ENCODE measurements at regions not wholly inside any gene's neighbourhood (a gene's known extent, or its start where the extent isn't known, plus 50 kb on each side); places are given as distances from the start of the nearest gene placed in this dataset.

DNA sequence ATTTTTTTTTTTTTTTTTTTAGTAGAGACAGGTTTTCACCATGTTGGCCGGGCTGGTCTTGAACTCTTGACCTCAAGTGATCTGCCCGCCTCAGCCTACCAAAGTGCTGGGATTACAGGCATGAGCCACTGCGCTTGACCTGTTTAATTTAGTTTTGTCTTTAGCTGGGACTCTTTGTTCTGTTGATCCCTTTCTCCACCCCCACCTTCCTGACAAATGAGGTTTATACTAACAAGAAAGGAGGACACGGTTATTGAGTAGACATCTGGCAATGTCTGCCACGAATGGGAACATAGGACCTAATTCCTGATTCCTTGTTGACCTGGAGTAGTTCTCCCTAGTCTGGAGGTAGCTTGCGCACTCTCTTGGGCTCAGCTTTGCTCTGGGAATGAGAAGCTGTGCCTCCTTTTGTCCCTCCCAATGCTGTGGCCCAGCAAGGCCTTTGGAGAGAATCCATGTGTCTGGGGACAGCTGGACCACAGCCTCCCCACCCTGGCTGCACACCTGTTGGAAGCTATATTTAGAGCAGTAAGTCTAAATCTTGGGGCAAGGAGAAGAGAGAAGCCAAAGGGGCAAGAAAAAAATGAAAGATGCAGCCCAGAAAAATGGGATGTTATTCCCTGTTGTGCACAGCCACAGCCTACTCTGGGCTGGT lies 53.2 kb upstream of the ADPGK start:
- no peak for DNase-seq (ENCODE audit: low read depth, low spot score)

DNA sequence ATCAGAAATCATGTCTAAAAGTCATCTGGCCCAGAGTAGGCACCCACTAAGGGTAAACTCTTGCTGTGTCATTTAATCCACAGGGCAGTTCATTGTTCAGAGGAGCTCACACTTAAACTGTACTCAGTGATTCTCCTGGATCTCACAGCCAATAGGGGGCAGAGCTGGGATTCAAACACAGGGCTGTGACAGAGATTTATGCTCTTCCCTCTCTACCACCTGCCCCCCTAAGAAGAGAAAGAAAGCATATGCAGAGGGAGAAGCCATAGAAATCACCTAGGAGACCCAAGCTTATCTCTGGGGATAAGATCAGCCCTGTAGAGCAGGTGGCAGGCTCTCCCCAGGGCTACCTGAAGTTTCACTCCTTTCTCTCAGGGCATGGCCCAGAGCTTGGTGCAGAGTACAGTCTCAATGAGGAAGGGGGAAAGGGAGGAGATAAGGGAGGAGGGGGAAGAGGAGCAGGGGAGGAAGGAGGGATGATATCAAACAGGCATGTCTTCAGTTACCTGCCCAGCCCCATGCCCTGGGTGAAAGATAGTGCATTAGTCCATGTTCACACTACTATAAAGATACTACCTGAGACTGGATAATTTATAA lies 51.8 kb upstream of the ADPGK start:
- no peak for DNase-seq (ENCODE audit: low read depth, low spot score)

DNA sequence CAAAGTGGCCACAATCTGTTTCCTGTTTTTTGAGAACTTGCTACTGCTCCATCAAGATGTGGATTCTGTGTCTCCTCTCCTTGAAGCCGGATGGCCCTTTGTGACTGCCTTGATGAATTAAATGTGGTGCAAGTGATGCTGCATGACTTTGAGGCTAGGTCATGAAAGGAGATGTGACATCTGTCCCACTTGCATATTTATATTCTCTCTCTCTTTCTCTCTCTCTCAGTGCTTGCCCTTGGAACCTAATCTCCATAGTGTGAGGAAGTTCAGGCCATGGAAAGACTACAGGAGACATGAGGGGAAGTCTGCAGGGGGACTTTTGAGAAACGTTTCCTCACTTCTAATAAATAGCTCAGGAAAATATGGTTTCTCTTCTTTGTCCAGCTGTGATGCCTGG lies 50.0 kb upstream of the ADPGK start:
- no peak for DNase-seq (ENCODE audit: low read depth, low spot score)

All from smooth muscle cell of the brain vasculature (primary cell).